Right lobe of liver (tissue), 4 donors: ENCODE measurements at regions not wholly inside any gene's neighbourhood (a gene's known extent, or its start where the extent isn't known, plus 50 kb on each side); places are given as distances from the start of the nearest gene placed in this dataset.

Experiments used
- CTCF ChIP-seq, 4 donors: fragments of 200-600 bp in 3 of 4; fragments of 450-650 bp in 1 of 4; IDR thresholded peaks; one replicate each; pipeline versions ENCODE4 v1.5.1 to v1.8.0; 2016 to 2022; ENCODE audit warnings: antibody characterized with exemption in 4 of 4, mild to moderate bottlenecking in 2 of 4
- POLR2A ChIP-seq: fragments of 450-650 bp; IDR thresholded peaks from one replicate; pipeline ENCODE4 v1.6.1; 2017; ENCODE audit warnings: antibody characterized with exemption, mild to moderate bottlenecking
- donor health status: DM: no; HTN: no; CAD: no.
- donor health status: DM: no; HTN: no; CAD: no.
- donor health status: DM: no; HTN: yes; CAD: no.

DNA sequence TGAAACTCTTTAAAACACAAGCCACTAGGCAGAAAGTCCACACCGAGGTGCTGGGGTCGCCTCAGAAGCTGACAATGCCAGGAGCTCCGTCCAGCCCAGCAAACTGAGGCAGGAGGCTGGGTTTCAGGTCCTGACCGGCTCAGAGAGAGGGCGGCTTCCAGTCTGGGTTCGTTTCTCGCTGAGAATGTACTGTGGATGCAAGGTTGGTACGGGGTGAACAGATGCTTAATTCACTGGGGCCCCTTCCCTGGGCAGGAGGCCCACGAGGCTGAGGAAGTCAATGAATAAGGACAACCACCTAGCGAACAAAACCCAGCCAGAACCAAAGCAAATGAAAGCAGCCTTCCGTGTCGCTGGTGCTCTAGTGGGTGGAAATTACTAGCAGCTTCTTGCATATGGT is 142.0 kb downstream of the RTP5 start:
- no peak for TF ChIP-seq POLR2A
- no peak for TF ChIP-seq CTCF (IDR thresholded peaks at IDR 0.05)
